GM12892 (cell line): ENCODE measurements at regions not wholly inside any gene's neighbourhood (a gene's known extent, or its start where the extent isn't known, plus 50 kb on each side); places are given as distances from the start of the nearest gene placed in this dataset.

Experiments
- POLR2A ChIP-seq: IDR thresholded peaks from 2 replicates; pipeline ENCODE4 v1.6.1; 2011; ENCODE audit warnings: low read depth, low read length, control low read depth
- POLR2AphosphoS5 ChIP-seq: IDR thresholded peaks from 2 replicates; pipeline ENCODE4 v1.6.1; 2011; ENCODE audit warnings: low read depth, low read length, control low read depth

GRCh38 chr20:23254034-23254433 lies 96.6 kb upstream of the NXT1 start:
- TF ChIP-seq POLR2A (no peak), POLR2AphosphoS5 (no peak)
